ENCODE measurements at regions not wholly inside any gene's neighbourhood (a gene's known extent, or its start where the extent isn't known, plus 50 kb on each side); places are given as distances from the start of the nearest gene placed in this dataset.
"Not testable (repeated sequence)": the region's sequence is repeated elsewhere in the genome, so short reads cannot be mapped to it uniquely, and the experiment has no call there.

GRCh38 chr6:886116-886515 lies 193.2 kb upstream of the EXOC2 start:
- CTCF ChIA-PET, POLR2A ChIA-PET: not testable (repeated sequence)
- H3K4me1 Mint-ChIP-seq, result peaks cover 11 to 13% (median 13%) of the 10 kb centered on the region in 3 donors

GRCh38 chr6:885051-885590 lies 192.2 kb upstream of the EXOC2 start:
- CTCF ChIA-PET, result no interaction called here
- Mint-ChIP-seq H3K36me3 (no peaks in the 10 kb centered on the region), H3K27me3 (peaks cover 13 to 21% of the 10 kb centered on the region in 2 donors), H3K4me3 (no peak overlapping the region), H3K27ac (no peak overlapping the region), H3K4me1 (peaks cover 11 to 13% (median 13%) of the 10 kb centered on the region in 3 donors), H3K9me3 (no peaks in the 10 kb centered on the region)
- no peak overlapping the region for H3K4me3 ChIP-seq (ENCODE audit: control insufficient read depth in 1 of 2, extremely low read depth in 1 of 2, low read length in 1 of 2)
- H3K9me3 ChIP-seq, result no peaks in the 10 kb centered on the region
- DNase-seq, result no peak
- H3K4me1 ChIP-seq (ENCODE audit: control insufficient read depth in 1 of 2, extremely low read depth in 1 of 2, insufficient read depth in 2 of 2, low read length in 2 of 2), result no peaks in the 10 kb centered on the region
- ATAC-seq (replicated peaks in 1 of 4), result no peak
- POLR2A ChIA-PET, result no interaction called here
- H3K36me3 ChIP-seq (ENCODE audit: control insufficient read depth in 2 of 2, extremely low read depth in 1 of 2, insufficient read depth in 1 of 2, low read length in 1 of 2), result no peaks in the 10 kb centered on the region
- peaks cover 0 to 16% of the 10 kb centered on the region in 2 experiments for H3K27me3 ChIP-seq (replicated peaks in 1 of 2; ENCODE audit: control insufficient read depth in 2 of 2, extremely low read depth in 1 of 2, insufficient read depth in 2 of 2, low read length in 1 of 2)
- H3K27ac ChIP-seq (ENCODE audit: low read length), result no peak overlapping the region
- 100% methylated on average over 1 of the region's 7 CpGs for WGBS (ENCODE audit: insufficient coverage)

More at GRCh38 chr6:886116-886515, 193.2 kb upstream of the EXOC2 start:
- H3K36me3 ChIP-seq (ENCODE audit: control insufficient read depth in 2 of 2, extremely low read depth in 1 of 2, insufficient read depth in 1 of 2, low read length in 1 of 2); DNase-seq; H3K4me3 ChIP-seq (ENCODE audit: control insufficient read depth in 1 of 2, extremely low read depth in 1 of 2, low read length in 1 of 2); H3K36me3 Mint-ChIP-seq; H3K9me3 ChIP-seq; H3K9me3 Mint-ChIP-seq; H3K27ac ChIP-seq (ENCODE audit: low read length); H3K4me1 ChIP-seq (ENCODE audit: control insufficient read depth in 1 of 2, extremely low read depth in 1 of 2, insufficient read depth in 2 of 2, low read length in 2 of 2); ATAC-seq (replicated peaks in 1 of 4); H3K27ac Mint-ChIP-seq; H3K4me3 Mint-ChIP-seq: not testable (repeated sequence)
- H3K27me3 ChIP-seq (replicated peaks in 1 of 2; ENCODE audit: control insufficient read depth in 2 of 2, extremely low read depth in 1 of 2, insufficient read depth in 2 of 2, low read length in 1 of 2), result peaks cover 0 to 16% of the 10 kb centered on the region in 2 experiments
- 82% methylated on average over 4 of the region's 9 CpGs for WGBS (ENCODE audit: insufficient coverage)
- peaks cover 11 to 18% of the 10 kb centered on the region in 2 donors for H3K27me3 Mint-ChIP-seq

GRCh38 chr6:884570-884969 lies 191.6 kb upstream of the EXOC2 start:
- H3K4me1 ChIP-seq (ENCODE audit: control insufficient read depth in 1 of 2, extremely low read depth in 1 of 2, insufficient read depth in 2 of 2, low read length in 2 of 2), result no peaks in the 10 kb centered on the region
- Mint-ChIP-seq H3K27me3 (peaks cover 14 to 23% of the 10 kb centered on the region in 2 donors), H3K4me1 (peaks cover 11 to 13% (median 13%) of the 10 kb centered on the region in 3 donors), H3K4me3 (no peak overlapping the region), H3K27ac (no peak overlapping the region), H3K9me3 (no peaks in the 10 kb centered on the region), H3K36me3 (no peaks in the 10 kb centered on the region)
- no CpG with 5 or more reads among the region's 2 CpGs for WGBS (ENCODE audit: insufficient coverage)
- no peak overlapping the region for H3K4me3 ChIP-seq (ENCODE audit: control insufficient read depth in 1 of 2, extremely low read depth in 1 of 2, low read length in 1 of 2)
- POLR2A ChIA-PET, result no interaction called here
- CTCF ChIA-PET, result no interaction called here
- peaks cover 0 to 16% of the 10 kb centered on the region in 2 experiments for H3K27me3 ChIP-seq (replicated peaks in 1 of 2; ENCODE audit: control insufficient read depth in 2 of 2, extremely low read depth in 1 of 2, insufficient read depth in 2 of 2, low read length in 1 of 2)
- no peak for DNase-seq
- no peak overlapping the region for H3K27ac ChIP-seq (ENCODE audit: low read length)
- ATAC-seq (replicated peaks in 1 of 4), result no peak
- H3K9me3 ChIP-seq, result no peaks in the 10 kb centered on the region
- H3K36me3 ChIP-seq (ENCODE audit: control insufficient read depth in 2 of 2, extremely low read depth in 1 of 2, insufficient read depth in 1 of 2, low read length in 1 of 2), result no peaks in the 10 kb centered on the region

GRCh38 chr6:882084-882598 lies 189.2 kb upstream of the EXOC2 start:
- Histone ChIP-seq H3K27ac (ENCODE audit: low read length) (no peak overlapping the region), H3K9me3 (no peaks in the 10 kb centered on the region), H3K36me3 (ENCODE audit: control insufficient read depth in 2 of 2, extremely low read depth in 1 of 2, insufficient read depth in 1 of 2, low read length in 1 of 2) (no peaks in the 10 kb centered on the region), H3K27me3 (replicated peaks in 1 of 2; ENCODE audit: control insufficient read depth in 2 of 2, extremely low read depth in 1 of 2, insufficient read depth in 2 of 2, low read length in 1 of 2) (peaks cover 0 to 19% of the 10 kb centered on the region in 2 experiments), H3K4me3 (ENCODE audit: control insufficient read depth in 1 of 2, extremely low read depth in 1 of 2, low read length in 1 of 2) (no peak overlapping the region), H3K4me1 (ENCODE audit: control insufficient read depth in 1 of 2, extremely low read depth in 1 of 2, insufficient read depth in 2 of 2, low read length in 2 of 2) (no peaks in the 10 kb centered on the region)
- POLR2A ChIA-PET, result no interaction called here
- no peak overlapping the region for H3K4me3 Mint-ChIP-seq
- peaks cover 28 to 30% of the 10 kb centered on the region in 2 donors for H3K27me3 Mint-ChIP-seq
- ATAC-seq (replicated peaks in 1 of 4), result no peak
- H3K4me1 Mint-ChIP-seq, result peaks cover 11 to 13% (median 13%) of the 10 kb centered on the region in 3 donors
- CTCF ChIA-PET, result no interaction called here
- no peaks in the 10 kb centered on the region for H3K9me3 Mint-ChIP-seq
- 38% methylated on average over 4 of the region's 11 CpGs for WGBS (ENCODE audit: insufficient coverage)
- no peak overlapping the region for H3K27ac Mint-ChIP-seq
- DNase-seq, result no peak
- H3K36me3 Mint-ChIP-seq, result no peaks in the 10 kb centered on the region

GRCh38 chr6:878179-878578 lies 185.2 kb upstream of the EXOC2 start:
- Histone ChIP-seq H3K9me3 (no peaks in the 10 kb centered on the region), H3K27me3 (replicated peaks in 1 of 2; ENCODE audit: control insufficient read depth in 2 of 2, extremely low read depth in 1 of 2, insufficient read depth in 2 of 2, low read length in 1 of 2) (peaks cover 0 to 24% of the 10 kb centered on the region in 2 experiments), H3K4me1 (ENCODE audit: control insufficient read depth in 1 of 2, extremely low read depth in 1 of 2, insufficient read depth in 2 of 2, low read length in 2 of 2) (no peaks in the 10 kb centered on the region), H3K36me3 (ENCODE audit: control insufficient read depth in 2 of 2, extremely low read depth in 1 of 2, insufficient read depth in 1 of 2, low read length in 1 of 2) (no peaks in the 10 kb centered on the region), H3K27ac (ENCODE audit: low read length) (no peak overlapping the region), H3K4me3 (ENCODE audit: control insufficient read depth in 1 of 2, extremely low read depth in 1 of 2, low read length in 1 of 2) (no peak overlapping the region)
- DNase-seq, result no peak
- Mint-ChIP-seq H3K27ac (no peak overlapping the region), H3K27me3 (peaks cover 36 to 41% of the 10 kb centered on the region in 2 donors), H3K36me3 (no peaks in the 10 kb centered on the region), H3K4me3 (no peak overlapping the region), H3K9me3 (no peaks in the 10 kb centered on the region), H3K4me1 (no peaks in the 10 kb centered on the region)
- POLR2A ChIA-PET, result no interaction called here
- ATAC-seq (replicated peaks in 1 of 4), result no peak
- no CpG with 5 or more reads among the region's 11 CpGs for WGBS (ENCODE audit: insufficient coverage)
- CTCF ChIA-PET, result no interaction called here

- Mint-ChIP-seq H3K36me3 (no peaks in the 10 kb centered on the region), H3K4me1 (no peaks in the 10 kb centered on the region), H3K9me3 (no peaks in the 10 kb centered on the region), H3K4me3 (no peak overlapping the region), H3K27ac (no peak overlapping the region), H3K27me3 (peaks cover 27 to 42% of the 10 kb centered on the region in 2 donors)
- Histone ChIP-seq H3K36me3 (ENCODE audit: control insufficient read depth in 2 of 2, extremely low read depth in 1 of 2, insufficient read depth in 1 of 2, low read length in 1 of 2) (no peaks in the 10 kb centered on the region), H3K27me3 (replicated peaks in 1 of 2; ENCODE audit: control insufficient read depth in 2 of 2, extremely low read depth in 1 of 2, insufficient read depth in 2 of 2, low read length in 1 of 2) (peaks cover 0 to 15% of the 10 kb centered on the region in 2 experiments), H3K9me3 (no peaks in the 10 kb centered on the region), H3K4me3 (ENCODE audit: control insufficient read depth in 1 of 2, extremely low read depth in 1 of 2, low read length in 1 of 2) (no peak overlapping the region), H3K4me1 (ENCODE audit: control insufficient read depth in 1 of 2, extremely low read depth in 1 of 2, insufficient read depth in 2 of 2, low read length in 2 of 2) (no peaks in the 10 kb centered on the region), H3K27ac (ENCODE audit: low read length) (no peak overlapping the region)
- CTCF ChIA-PET, result no interaction called here
- POLR2A ChIA-PET, result no interaction called here
- DNase-seq (no peak), ATAC-seq (replicated peaks in 1 of 4) (no peak)
- 61% methylated on average over 7 of the region's 8 CpGs for WGBS (ENCODE audit: insufficient coverage)
Measured at GRCh38 chr6:875012-875411, 182.1 kb upstream of the EXOC2 start.
